Memory B cell (primary cell): ENCODE measurements at regions not wholly inside any gene's neighbourhood (a gene's known extent, or its start where the extent isn't known, plus 50 kb on each side); places are given as distances from the start of the nearest gene placed in this dataset.
"Not testable (repeated sequence)": the region's sequence is repeated elsewhere in the genome, so short reads cannot be mapped to it uniquely, and the experiment has no call there.

Experiments used
- ATAC-seq: fragments of 150-1000 bp; cut with Tn5 transposase; 2 replicates; pipeline ENCODE4 v1.10.0; 2021; ENCODE audit warnings: low read depth, mild to moderate bottlenecking, moderate library complexity
- DNase-seq, 2 donors: peaks; one replicate each; pipeline ENCODE4 v3.0.0; 2022; ENCODE audit warnings: low spot score in 2 of 2
- H3K27ac Mint-ChIP-seq: one replicate; pipeline ENCODE4 v1.8.0; 2022; ENCODE audit warnings: mild to moderate bottlenecking, moderate library complexity, mixed read lengths
- H3K27me3 Mint-ChIP-seq: one replicate; pipeline ENCODE4 v1.8.0; 2022; ENCODE audit warnings: mixed read lengths
- H3K36me3 Mint-ChIP-seq: one replicate; pipeline ENCODE4 v1.8.0; 2022; ENCODE audit warnings: mild to moderate bottlenecking, mixed read lengths
- H3K4me1 Mint-ChIP-seq: one replicate; pipeline ENCODE4 v1.8.0; 2022; ENCODE audit warnings: mixed read lengths
- H3K4me3 Mint-ChIP-seq: one replicate; pipeline ENCODE4 v1.8.0; 2022; ENCODE audit warnings: mild to moderate bottlenecking, moderate library complexity, mixed read lengths
- H3K9me3 Mint-ChIP-seq: one replicate; pipeline ENCODE4 v1.8.0; 2022; ENCODE audit warnings: mixed read lengths

GRCh38 chr3:67943546-67943945 is 289.1 kb upstream of the SUCLG2 start:
- Mint-ChIP-seq H3K4me1 (no peaks in the 10 kb centered on the region), H3K36me3 (no peaks in the 10 kb centered on the region), H3K27me3 (no peaks in the 10 kb centered on the region), H3K4me3 (no peak overlapping the region), H3K9me3 (no peaks in the 10 kb centered on the region), H3K27ac (no peak overlapping the region)
- ATAC-seq, result no peak
- no peak for DNase-seq

GRCh38 chr3:67941433-67942030 is 287.1 kb upstream of the SUCLG2 start:
- Mint-ChIP-seq H3K27ac (no peak overlapping the region), H3K9me3 (no peaks in the 10 kb centered on the region), H3K27me3 (no peaks in the 10 kb centered on the region), H3K36me3 (no peaks in the 10 kb centered on the region), H3K4me3 (no peak overlapping the region), H3K4me1 (no peaks in the 10 kb centered on the region)
- ATAC-seq (no peak), DNase-seq (no peak)

GRCh38 chr3:67940210-67940952 is 286.0 kb upstream of the SUCLG2 start:
- Mint-ChIP-seq H3K4me1 (no peaks in the 10 kb centered on the region), H3K36me3 (no peaks in the 10 kb centered on the region), H3K9me3 (peaks cover 1% of the 10 kb centered on the region), H3K27ac (no peak overlapping the region), H3K4me3 (no peak overlapping the region), H3K27me3 (no peaks in the 10 kb centered on the region)
- ATAC-seq, result peak; percentile 19
- no peak for DNase-seq

GRCh38 chr3:67937498-67938118 is 283.2 kb upstream of the SUCLG2 start:
- no peak overlapping the region for H3K4me3 Mint-ChIP-seq
- no peak overlapping the region for H3K27ac Mint-ChIP-seq
- no peaks in the 10 kb centered on the region for H3K4me1 Mint-ChIP-seq
- H3K36me3 Mint-ChIP-seq, result no peaks in the 10 kb centered on the region
- H3K27me3 Mint-ChIP-seq, result no peaks in the 10 kb centered on the region
- peaks cover 4% of the 10 kb centered on the region for H3K9me3 Mint-ChIP-seq
- no peak for ATAC-seq
- no peak for DNase-seq

DNA sequence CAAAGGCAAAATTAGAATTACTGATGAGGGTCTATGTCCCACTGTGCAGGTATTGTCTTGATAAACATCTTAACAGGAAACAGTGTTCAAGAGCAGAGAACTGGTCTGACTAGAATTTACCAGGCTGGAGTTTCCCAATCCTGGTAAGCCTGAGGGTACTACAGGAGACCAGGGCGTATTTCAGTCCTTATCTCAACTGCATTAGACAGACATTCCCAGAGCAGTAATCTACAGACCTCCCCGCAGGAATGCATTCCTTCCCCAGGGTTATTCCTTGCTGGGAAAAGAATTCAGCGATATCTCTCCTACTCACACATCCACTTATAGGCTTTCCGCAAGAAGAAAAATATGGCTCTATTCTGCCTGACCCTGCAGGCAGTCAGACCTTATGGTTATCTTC is 276.0 kb upstream of the SUCLG2 start:
- not testable (repeated sequence) for H3K36me3 Mint-ChIP-seq, H3K4me1 Mint-ChIP-seq, H3K4me3 Mint-ChIP-seq, DNase-seq, ATAC-seq, H3K27ac Mint-ChIP-seq, H3K9me3 Mint-ChIP-seq, H3K27me3 Mint-ChIP-seq

GRCh38 chr3:67923796-67924195 is 269.4 kb upstream of the SUCLG2 start:
- DNase-seq (no peak), ATAC-seq (no peak)
- H3K9me3 Mint-ChIP-seq, result peaks cover 2% of the 10 kb centered on the region
- H3K27me3 Mint-ChIP-seq, result peaks cover 2% of the 10 kb centered on the region
- no peaks in the 10 kb centered on the region for H3K36me3 Mint-ChIP-seq
- no peak overlapping the region for H3K27ac Mint-ChIP-seq
- no peaks in the 10 kb centered on the region for H3K4me1 Mint-ChIP-seq
- H3K4me3 Mint-ChIP-seq, result no peak overlapping the region

GRCh38 chr3:67920969-67921368 is 266.6 kb upstream of the SUCLG2 start:
- Mint-ChIP-seq H3K36me3 (no peaks in the 10 kb centered on the region), H3K9me3 (peaks cover 2% of the 10 kb centered on the region), H3K4me3 (no peak overlapping the region), H3K4me1 (no peaks in the 10 kb centered on the region), H3K27ac (no peak overlapping the region), H3K27me3 (peaks cover 2% of the 10 kb centered on the region)
- DNase-seq (no peak), ATAC-seq (no peak)

DNA sequence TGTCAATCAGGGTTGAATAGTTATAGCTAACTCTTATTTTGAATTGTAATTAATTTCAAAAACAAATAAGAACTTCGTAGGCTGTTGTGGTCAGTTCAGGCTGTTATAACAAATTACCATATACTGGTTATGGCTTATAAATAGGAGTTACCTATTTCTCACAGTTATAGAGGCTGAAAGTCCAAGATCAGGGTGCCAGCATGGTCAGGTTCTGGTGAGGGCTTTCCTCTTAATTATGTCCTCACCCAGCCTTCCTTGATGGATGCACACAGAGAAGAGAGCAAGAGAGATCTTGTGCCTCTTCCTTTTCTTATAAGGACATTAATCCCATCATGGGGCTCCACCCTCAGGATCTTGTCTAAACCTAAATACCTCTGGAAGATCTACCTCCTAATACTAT is 265.9 kb upstream of the SUCLG2 start:
- H3K4me1 Mint-ChIP-seq, result no peaks in the 10 kb centered on the region
- H3K36me3 Mint-ChIP-seq, result no peaks in the 10 kb centered on the region
- ATAC-seq (no peak), DNase-seq (no peak)
- H3K27ac Mint-ChIP-seq, result no peak overlapping the region
- peaks cover 2% of the 10 kb centered on the region for H3K27me3 Mint-ChIP-seq
- H3K9me3 Mint-ChIP-seq, result peaks cover 2% of the 10 kb centered on the region
- no peak overlapping the region for H3K4me3 Mint-ChIP-seq

- no peaks in the 10 kb centered on the region for H3K36me3 Mint-ChIP-seq
- no peak overlapping the region for H3K4me3 Mint-ChIP-seq
- H3K9me3 Mint-ChIP-seq, result no peaks in the 10 kb centered on the region
- H3K4me1 Mint-ChIP-seq, result no peaks in the 10 kb centered on the region
- no peak overlapping the region for H3K27ac Mint-ChIP-seq
- H3K27me3 Mint-ChIP-seq, result no peaks in the 10 kb centered on the region
- ATAC-seq (no peak), DNase-seq (no peak)
These were observed 261.9 kb upstream of the SUCLG2 start for GRCh38 chr3:67916353-67916752.

DNA sequence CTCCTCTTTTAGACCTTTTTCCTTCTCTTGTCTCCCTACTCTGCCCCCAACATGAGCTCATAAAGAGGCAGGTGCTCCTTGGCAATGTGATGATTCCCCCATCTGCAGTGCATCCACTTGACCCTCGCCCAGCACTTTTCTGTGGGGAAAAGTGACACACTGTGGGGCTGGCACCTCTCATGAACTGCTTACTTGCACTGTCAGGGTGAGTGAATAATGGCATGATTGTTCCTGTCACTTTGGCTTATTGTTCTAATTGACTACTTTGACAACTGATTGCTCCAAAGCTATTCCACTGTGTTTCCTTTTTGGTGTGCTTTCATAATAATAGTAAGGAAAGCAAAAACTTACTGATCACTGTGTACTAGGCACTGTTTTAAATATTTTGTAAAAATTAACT is 253.3 kb upstream of the SUCLG2 start:
- Mint-ChIP-seq H3K9me3 (no peaks in the 10 kb centered on the region), H3K4me1 (no peaks in the 10 kb centered on the region), H3K27me3 (peaks cover 2% of the 10 kb centered on the region), H3K36me3 (no peaks in the 10 kb centered on the region), H3K27ac (no peak overlapping the region), H3K4me3 (no peak overlapping the region)
- no peak for DNase-seq
- ATAC-seq, result no peak

DNA sequence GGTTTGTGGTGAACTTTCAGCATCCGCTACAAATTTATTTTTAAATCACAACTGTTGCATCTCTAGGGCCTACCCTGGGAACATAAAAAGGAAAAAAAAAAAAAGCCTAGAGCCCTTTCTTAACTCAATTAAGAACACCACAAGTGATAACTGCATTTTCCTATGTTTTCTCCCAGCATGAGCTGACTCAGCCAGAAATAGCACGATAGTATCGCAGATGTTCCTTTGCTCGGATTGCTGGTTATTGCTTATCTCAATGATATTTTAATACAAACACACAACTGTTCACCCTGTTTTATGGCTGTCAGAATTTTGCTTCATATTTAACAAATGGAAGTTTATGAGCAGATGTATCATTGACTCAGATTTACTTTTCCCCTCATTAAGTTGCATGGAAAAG is 251.8 kb upstream of the SUCLG2 start:
- ATAC-seq (no peak), DNase-seq (no peak)
- Mint-ChIP-seq H3K4me3 (no peak overlapping the region), H3K36me3 (no peaks in the 10 kb centered on the region), H3K4me1 (no peaks in the 10 kb centered on the region), H3K9me3 (no peaks in the 10 kb centered on the region), H3K27ac (no peak overlapping the region), H3K27me3 (peaks cover 2% of the 10 kb centered on the region)

GRCh38 chr3:67901681-67902080 is 247.3 kb upstream of the SUCLG2 start:
- no peak for DNase-seq
- no peak overlapping the region for H3K4me3 Mint-ChIP-seq
- H3K4me1 Mint-ChIP-seq, result peaks cover 11% of the 10 kb centered on the region
- H3K27ac Mint-ChIP-seq, result no peak overlapping the region
- no peak for ATAC-seq
- H3K36me3 Mint-ChIP-seq, result no peaks in the 10 kb centered on the region
- no peaks in the 10 kb centered on the region for H3K27me3 Mint-ChIP-seq
- H3K9me3 Mint-ChIP-seq, result no peaks in the 10 kb centered on the region

DNA sequence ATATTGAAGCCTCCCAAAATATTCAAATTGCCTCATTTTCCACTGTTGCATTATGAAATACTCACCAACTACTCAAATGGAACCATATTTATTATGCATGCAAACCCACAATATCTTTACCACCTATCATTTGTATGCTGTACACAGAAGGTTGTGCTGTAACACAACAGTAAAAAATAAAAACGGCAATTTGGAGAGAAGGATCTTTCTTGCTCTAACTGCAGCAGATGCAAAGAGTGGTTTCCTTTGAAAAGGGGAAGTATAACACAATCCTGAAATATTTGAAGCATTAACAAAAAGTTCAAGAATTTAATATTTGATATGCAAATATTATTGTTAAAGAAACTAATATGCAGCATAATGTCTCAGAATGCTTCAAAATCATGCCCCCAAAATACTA is 244.5 kb upstream of the SUCLG2 start:
- ATAC-seq (no peak), DNase-seq (no peak)
- no peaks in the 10 kb centered on the region for H3K36me3 Mint-ChIP-seq
- H3K27me3 Mint-ChIP-seq, result peaks cover 5% of the 10 kb centered on the region
- H3K4me3 Mint-ChIP-seq, result no peak overlapping the region
- H3K9me3 Mint-ChIP-seq, result no peaks in the 10 kb centered on the region
- peaks cover 11% of the 10 kb centered on the region for H3K4me1 Mint-ChIP-seq
- H3K27ac Mint-ChIP-seq, result no peak overlapping the region

GRCh38 chr3:67897351-67898336 is 243.2 kb upstream of the SUCLG2 start:
- H3K4me1 Mint-ChIP-seq, result peaks cover 11% of the 10 kb centered on the region
- no peak for DNase-seq

More at GRCh38 chr3:67897351-67898336, 243.2 kb upstream of the SUCLG2 start:
- Mint-ChIP-seq H3K27ac (no peak overlapping the region), H3K36me3 (no peaks in the 10 kb centered on the region), H3K27me3 (peaks cover 5% of the 10 kb centered on the region), H3K9me3 (no peaks in the 10 kb centered on the region), H3K4me3 (no peak overlapping the region)
- no peak for ATAC-seq
